Stimulated activated CD8-positive, alpha-beta memory T cell treated with anti-CD3 and anti-CD28 coated beads, Interleukin-12 subunit alpha, Interleukin-12 subunit beta, amount 100 ng/mL, for 4 hours (primary cell): ENCODE measurements at regions not wholly inside any gene's neighbourhood (a gene's known extent, or its start where the extent isn't known, plus 50 kb on each side); places are given as distances from the start of the nearest gene placed in this dataset.
"Not testable (repeated sequence)": the region's sequence is repeated elsewhere in the genome, so short reads cannot be mapped to it uniquely, and the experiment has no call there.

Experiments
- DNase-seq: peaks from one replicate; pipeline ENCODE4 v3.0.0-alpha.2; 2020; ENCODE audit warnings: low read depth

GRCh38 chr10:29828440-29828894 lies 193.7 kb upstream of the SVIL start:
- DNase-seq: no peak

- DNase-seq: no peak
Observed at GRCh38 chr10:29827512-29827911, 192.7 kb upstream of the SVIL start.

- DNase-seq: no peak
Observed at GRCh38 chr10:29826801-29827450, 192.2 kb upstream of the SVIL start.

- DNase-seq: no peak
Observed at GRCh38 chr10:29826221-29826620, 191.4 kb upstream of the SVIL start.

- DNase-seq: no peak
Observed at GRCh38 chr10:29823553-29824080, 188.8 kb upstream of the SVIL start.

- DNase-seq: no peak
Observed at GRCh38 chr10:29820890-29821461, 186.2 kb upstream of the SVIL start.

GRCh38 chr10:29816801-29817558 lies 182.2 kb upstream of the SVIL start:
- no peak for DNase-seq

GRCh38 chr10:29815572-29815971 lies 180.8 kb upstream of the SVIL start:
- no peak for DNase-seq

GRCh38 chr10:29811751-29812427 lies 177.1 kb upstream of the SVIL start:
- DNase-seq: no peak

GRCh38 chr10:29810816-29811215 lies 176.0 kb upstream of the SVIL start:
- no peak for DNase-seq

GRCh38 chr10:29810231-29810630 lies 175.5 kb upstream of the SVIL start:
- DNase-seq: not testable (repeated sequence)

- no peak for DNase-seq
Observed at GRCh38 chr10:29809383-29809782, 174.6 kb upstream of the SVIL start.

GRCh38 chr10:29807163-29807806 lies 172.5 kb upstream of the SVIL start:
- DNase-seq: no peak

GRCh38 chr10:29806350-29806788 lies 171.6 kb upstream of the SVIL start:
- no peak for DNase-seq

GRCh38 chr10:29805134-29805723 lies 170.5 kb upstream of the SVIL start:
- DNase-seq: no peak

GRCh38 chr10:29804025-29804852 lies 169.5 kb upstream of the SVIL start:
- no peak for DNase-seq

- no peak for DNase-seq
Observed at GRCh38 chr10:29802171-29802570, 167.4 kb upstream of the SVIL start.

- no peak for DNase-seq
Observed at GRCh38 chr10:29798921-29799690, 164.3 kb upstream of the SVIL start.

- DNase-seq: no peak
Observed at GRCh38 chr10:29797616-29798015, 162.8 kb upstream of the SVIL start.

- DNase-seq: no peak
Observed at GRCh38 chr10:29795850-29796249, 161.1 kb upstream of the SVIL start.
